HG03103 (cell line): ENCODE measurements at regions not wholly inside any gene's neighbourhood (a gene's known extent, or its start where the extent isn't known, plus 50 kb on each side); places are given as distances from the start of the nearest gene placed in this dataset.

Source experiments
- ATAC-seq: cut with Tn5 transposase; IDR thresholded peaks from one replicate; pipeline ENCODE4 v1.9.1; 2021; ENCODE audit warnings: low read depth; ENCODE audit not compliant: unreplicated experiment

DNA sequence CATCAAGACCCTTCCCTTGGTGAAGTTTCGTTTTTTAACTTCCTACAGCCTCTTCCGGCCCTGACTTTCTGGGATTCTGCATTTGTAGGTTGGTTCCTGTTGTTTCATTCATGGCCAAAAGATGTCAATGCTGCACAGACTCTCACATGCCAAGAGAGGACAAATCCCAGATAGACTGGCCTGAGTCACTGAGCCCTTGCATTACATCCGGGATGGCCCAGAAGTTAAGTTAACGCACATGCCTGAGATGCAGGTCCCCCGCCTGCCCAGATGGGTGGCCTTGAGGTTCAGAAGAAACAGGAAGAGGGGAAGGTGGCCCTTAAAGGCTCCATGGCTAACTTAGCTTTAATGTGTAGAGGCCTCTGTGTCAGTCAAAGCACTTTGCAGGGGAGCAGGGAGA is 51.6 kb upstream of the SRGAP3 start:
- ATAC-seq: no peak

DNA sequence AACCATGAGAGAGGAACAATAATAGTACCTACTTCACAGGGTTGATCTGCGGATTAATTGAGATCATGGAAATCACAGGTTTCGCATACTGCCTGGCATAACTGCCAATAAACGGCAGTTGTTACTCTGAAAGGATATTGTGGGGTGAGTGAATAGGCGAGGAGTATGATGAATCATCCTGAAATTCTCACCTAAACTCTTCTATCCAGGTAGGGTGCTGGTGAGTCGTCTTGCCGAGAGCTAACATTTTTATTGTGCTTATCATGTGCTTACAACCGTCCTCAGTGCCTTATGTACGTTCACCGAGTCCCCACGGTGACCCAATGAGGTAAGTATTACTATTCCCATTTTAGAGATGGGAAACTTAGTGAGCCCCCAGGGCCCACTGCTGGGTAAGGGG is 52.4 kb upstream of the SRGAP3 start:
- no peak for ATAC-seq

DNA sequence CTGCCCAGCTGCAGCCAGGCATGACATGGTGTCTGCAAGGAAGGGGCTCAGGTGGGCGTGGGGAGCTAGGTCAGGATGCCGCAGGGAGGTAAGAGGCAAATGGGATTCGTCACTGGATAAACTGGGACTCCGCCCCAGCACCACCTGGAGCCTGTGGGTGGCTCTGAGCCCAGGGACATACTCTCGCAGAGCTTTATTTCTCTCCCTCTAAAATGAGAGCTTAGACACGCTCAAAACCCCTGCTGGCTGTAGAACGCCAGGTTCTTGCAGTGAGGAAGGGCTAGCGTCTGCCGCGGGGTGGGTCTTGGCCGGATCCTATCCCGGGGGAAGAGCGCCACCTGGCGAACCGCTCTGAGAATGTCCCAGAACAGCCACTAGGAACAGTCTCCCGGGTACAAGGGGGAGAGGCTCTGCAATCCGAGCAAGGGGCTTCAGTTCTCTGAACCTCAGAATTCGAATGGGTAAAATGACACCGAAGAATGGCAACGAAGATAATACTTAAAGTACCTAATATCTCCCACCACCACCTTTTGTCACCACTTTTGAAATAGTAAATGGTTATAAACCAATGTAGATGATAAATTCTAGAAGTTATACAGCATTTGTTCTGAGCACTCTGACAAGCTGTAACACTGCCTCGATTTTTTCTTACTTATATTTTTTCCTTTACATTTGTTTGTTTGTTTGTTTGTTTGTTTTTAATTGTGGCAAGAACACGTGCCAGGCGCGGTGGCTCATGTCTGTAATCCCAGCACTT is 53.2 kb upstream of the SRGAP3 start:
- ATAC-seq: peak; percentile 91

DNA sequence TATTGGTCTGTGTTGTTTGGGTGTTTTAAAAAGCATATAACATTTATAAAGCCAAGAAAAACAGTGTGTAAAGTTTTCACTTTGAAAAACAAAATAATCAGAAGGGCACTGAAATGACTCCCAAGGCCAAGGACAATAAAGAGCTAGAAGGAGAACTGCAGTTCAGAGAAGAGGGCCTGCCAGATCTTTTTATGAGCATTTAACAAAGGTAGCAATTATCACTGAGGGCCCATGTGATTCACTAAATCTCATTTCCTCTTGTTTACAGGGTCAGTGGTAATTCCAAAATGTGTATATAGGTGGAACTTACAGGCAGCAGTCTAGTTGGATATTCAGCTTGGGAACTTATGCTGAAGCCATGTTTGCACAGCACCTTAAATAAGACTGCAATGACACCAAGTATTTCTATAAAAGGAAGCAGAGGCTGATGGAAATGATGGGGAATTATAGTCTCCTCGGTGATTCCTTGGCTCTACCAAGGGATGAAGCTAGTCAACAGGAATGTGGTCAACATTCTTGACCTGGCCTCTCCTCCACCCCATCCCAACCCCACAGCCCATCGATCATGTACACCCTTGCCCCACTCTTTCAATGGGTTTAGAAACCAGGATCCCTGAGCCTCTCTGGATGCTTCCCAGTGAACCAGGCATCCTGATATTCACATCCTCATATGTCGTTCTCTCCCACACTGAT is 54.4 kb upstream of the THUMPD3 start:
- ATAC-seq: no peak

DNA sequence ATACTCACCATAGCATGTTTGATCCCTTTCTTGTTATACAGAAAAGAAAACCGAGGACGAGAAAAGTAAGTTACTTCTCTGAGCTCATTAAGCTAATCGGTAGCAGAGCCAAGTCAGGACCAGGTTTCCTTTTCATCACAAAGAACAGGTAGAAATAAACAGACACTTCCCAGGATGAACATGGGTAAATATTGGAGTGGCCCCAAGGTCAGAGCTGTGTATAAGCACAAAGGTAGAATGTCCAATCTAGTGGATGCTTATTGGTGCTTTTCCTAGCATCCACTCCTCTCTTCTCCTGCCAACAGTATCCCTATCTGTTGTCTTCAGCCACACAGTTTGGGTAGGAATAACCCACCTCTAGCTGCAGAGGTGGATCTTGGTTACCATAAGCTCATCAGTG is 52.8 kb upstream of the THUMPD3 start:
- ATAC-seq: no peak

DNA sequence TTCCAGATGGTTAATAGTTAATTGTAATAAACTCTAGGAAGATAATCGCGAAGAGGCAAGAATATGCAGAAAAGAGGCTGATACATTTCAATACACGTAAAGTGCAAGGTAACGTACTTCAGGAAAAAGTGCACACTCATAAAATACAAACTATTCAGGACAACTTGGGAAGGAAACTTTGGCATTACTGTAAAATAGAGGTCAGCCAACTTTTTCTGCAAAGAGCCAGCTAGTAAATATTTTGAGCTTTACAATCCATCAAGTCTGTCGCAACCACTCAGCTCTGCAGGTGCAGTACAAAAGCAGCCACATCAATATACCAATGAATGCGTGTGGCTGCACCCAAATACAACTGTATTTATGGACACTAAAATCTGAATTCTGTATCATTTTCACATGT is 51.6 kb upstream of the THUMPD3 start:
- no peak for ATAC-seq
